WTC11 (cell line): ENCODE measurements at regions not wholly inside any gene's neighbourhood (a gene's known extent, or its start where the extent isn't known, plus 50 kb on each side); places are given as distances from the start of the nearest gene placed in this dataset.

Experiments used
- ATAC-seq: fragments of 200-7000 bp; cut with Tn5 transposase; 2 replicates; pipeline ENCODE4 v1.10.0; 2021; ENCODE audit warnings: mild to moderate bottlenecking, moderate library complexity
- CTCF ChIA-PET: fragments of 300-600 bp; sonication (Branson Sonifier 250); formaldehyde crosslinking; loops from one replicate; lab custom pipeline; 2021; ENCODE audit warnings: antibody characterized with exemption; lab: Charles Lee
- POLR2A ChIA-PET: fragments of 350-600 bp; sonication (Branson Sonifier 250); formaldehyde crosslinking; loops from one replicate; lab custom pipeline; 2021; ENCODE audit warnings: antibody characterized with exemption; lab: Charles Lee
- DNase-seq: peaks from one replicate; pipeline ENCODE4 v3.0.0; 2021; ENCODE audit warnings: low spot score
- H3K27ac Mint-ChIP-seq: 2 replicates; pipeline ENCODE4 v1.8.0; 2021; ENCODE audit warnings: mixed read lengths
- H3K27me3 Mint-ChIP-seq: 2 replicates; pipeline ENCODE4 v1.8.0; 2021; ENCODE audit warnings: low read depth, mild to moderate bottlenecking, moderate library complexity, mixed read lengths
- H3K36me3 Mint-ChIP-seq: 2 replicates; pipeline ENCODE4 v1.8.0; 2021; ENCODE audit warnings: mixed read lengths
- H3K4me1 Mint-ChIP-seq: 2 replicates; pipeline ENCODE4 v1.8.0; 2022; ENCODE audit warnings: mixed read lengths
- H3K4me3 Mint-ChIP-seq: 2 replicates; pipeline ENCODE4 v1.8.0; 2021; ENCODE audit warnings: mild to moderate bottlenecking, moderate library complexity, mixed read lengths
- H3K9me3 Mint-ChIP-seq: 2 replicates; pipeline ENCODE4 v1.8.0; 2021; ENCODE audit warnings: mixed read lengths
- ATF6 ChIP-seq: sonication (generic); formaldehyde crosslinking; IDR thresholded peaks from 2 replicates; pipeline ENCODE4 v1.8.1; 2023; ENCODE audit warnings: mild to moderate bottlenecking, missing genetic modification reagents
- EMX1 ChIP-seq: fragments of 250-450 bp; sonication (Bioruptor Pico); IDR thresholded peaks from 2 replicates; pipeline ENCODE4 v1.8.0; 2021; ENCODE audit warnings: mild to moderate bottlenecking
- FOXK1 ChIP-seq: sonication (generic); formaldehyde crosslinking; IDR thresholded peaks from 2 replicates; pipeline ENCODE4 v1.8.0; 2022; ENCODE audit warnings: mild to moderate bottlenecking, moderate library complexity, missing genetic modification reagents
- IRF2 ChIP-seq: sonication (generic); formaldehyde crosslinking; IDR thresholded peaks from 2 replicates; pipeline ENCODE4 v1.8.0; 2022; ENCODE audit warnings: low read depth, missing genetic modification reagents, borderline replicate concordance
- JUN ChIP-seq: sonication (generic); formaldehyde crosslinking; IDR thresholded peaks from 2 replicates; pipeline ENCODE4 v1.8.0; 2023; ENCODE audit warnings: mild to moderate bottlenecking, missing genetic modification reagents
- MAX ChIP-seq: sonication (generic); formaldehyde crosslinking; IDR thresholded peaks from 2 replicates; pipeline ENCODE4 v1.8.0; 2022; ENCODE audit warnings: mild to moderate bottlenecking, missing genetic modification reagents
- MLX ChIP-seq: sonication (generic); formaldehyde crosslinking; IDR thresholded peaks from 2 replicates; pipeline ENCODE4 v1.8.1; 2023; ENCODE audit warnings: mild to moderate bottlenecking, missing genetic modification reagents, moderate library complexity
- MYBL2 ChIP-seq: sonication (generic); formaldehyde crosslinking; IDR thresholded peaks from 2 replicates; pipeline ENCODE4 v1.8.1; 2023; ENCODE audit warnings: mild to moderate bottlenecking, moderate library complexity, missing genetic modification reagents
- NFE2L1 ChIP-seq: sonication (generic); formaldehyde crosslinking; IDR thresholded peaks from 2 replicates; pipeline ENCODE4 v1.8.1; 2023; ENCODE audit warnings: missing genetic modification reagents
- OVOL2 ChIP-seq: fragments of 250-450 bp; sonication (Bioruptor Pico); IDR thresholded peaks from 2 replicates; pipeline ENCODE4 v1.9.0; 2021; ENCODE audit warnings: mild to moderate bottlenecking, borderline replicate concordance
- RELA ChIP-seq: sonication (generic); formaldehyde crosslinking; IDR thresholded peaks from 2 replicates; pipeline ENCODE4 v1.8.1; 2022; ENCODE audit warnings: missing genetic modification reagents, mild to moderate bottlenecking, borderline replicate concordance
- SOX15 ChIP-seq: fragments of 250-450 bp; sonication (Bioruptor Pico); IDR thresholded peaks from 2 replicates; pipeline ENCODE4 v1.9.0; 2021; ENCODE audit warnings: mild to moderate bottlenecking
- SP1 ChIP-seq: sonication (generic); formaldehyde crosslinking; conservative IDR thresholded peaks from 2 replicates; pipeline ENCODE4 v1.8.1; 2022; ENCODE audit warnings: missing genetic modification reagents
- TEAD1 ChIP-seq: sonication (generic); formaldehyde crosslinking; IDR thresholded peaks from 2 replicates; pipeline ENCODE4 v1.8.0; 2022; ENCODE audit warnings: mild to moderate bottlenecking, missing genetic modification reagents
- USF1 ChIP-seq: sonication (generic); formaldehyde crosslinking; IDR thresholded peaks from 2 replicates; pipeline ENCODE4 v1.8.0; 2022; ENCODE audit warnings: mild to moderate bottlenecking, missing genetic modification reagents
- USF2 ChIP-seq: sonication (generic); formaldehyde crosslinking; IDR thresholded peaks from 2 replicates; pipeline ENCODE4 v1.8.1; 2023; ENCODE audit warnings: mild to moderate bottlenecking, missing genetic modification reagents, moderate library complexity
- ZBTB43 ChIP-seq: sonication (generic); formaldehyde crosslinking; IDR thresholded peaks from 2 replicates; pipeline ENCODE4 v1.8.1; 2023; ENCODE audit warnings: mild to moderate bottlenecking, missing genetic modification reagents
- ZMAT4 ChIP-seq: fragments of 250-450 bp; sonication (Bioruptor Pico); IDR thresholded peaks from 2 replicates; pipeline ENCODE4 v1.9.0; 2021; ENCODE audit warnings: mild to moderate bottlenecking
- ZNF263 ChIP-seq: sonication (generic); formaldehyde crosslinking; IDR thresholded peaks from 2 replicates; pipeline ENCODE4 v1.8.1; 2022; ENCODE audit warnings: low read depth, mild to moderate bottlenecking, moderate library complexity, missing genetic modification reagents
- ZNF416 ChIP-seq: fragments of 250-450 bp; sonication (Bioruptor Pico); IDR thresholded peaks from 2 replicates; pipeline ENCODE4 v1.9.0; 2021; ENCODE audit warnings: mild to moderate bottlenecking, inconsistent platforms
- ZNF425 ChIP-seq: fragments of 250-450 bp; sonication (Bioruptor Pico); conservative IDR thresholded peaks from 2 replicates; pipeline ENCODE4 v1.9.0; 2021; ENCODE audit warnings: mild to moderate bottlenecking
- ZNF671 ChIP-seq: fragments of 250-450 bp; sonication (Bioruptor Pico); IDR thresholded peaks from 2 replicates; pipeline ENCODE4 v1.8.0; 2021; ENCODE audit warnings: mild to moderate bottlenecking

- Mint-ChIP-seq H3K36me3 (no peaks in the 10 kb centered on the region), H3K9me3 (no peaks in the 10 kb centered on the region), H3K4me1 (no peaks in the 10 kb centered on the region), H3K27me3 (no peaks in the 10 kb centered on the region), H3K4me3 (no peak overlapping the region), H3K27ac (no peak overlapping the region)
- TF ChIP-seq FOXK1 = no peak
- no peak for TF ChIP-seq ZNF263 (CRISPR knock-in tag)
- no peak for TF ChIP-seq ZMAT4 (CRISPR knock-in tag)
- no peak for TF ChIP-seq ZBTB43 (CRISPR knock-in tag)
- TF ChIP-seq ZNF425 = no peak
- TF ChIP-seq SP1 (CRISPR knock-in tag) = no peak
- TF ChIP-seq MAX (CRISPR knock-in tag) = no peak
- TF ChIP-seq JUN (CRISPR knock-in tag) = no peak
- no peak for TF ChIP-seq TEAD1
- no peak for TF ChIP-seq IRF2
- CTCF ChIA-PET = no interaction called here
- POLR2A ChIA-PET = no interaction called here
- DNase-seq (no peak), ATAC-seq (no peak)
Observed at GRCh38 chr9:101860920-101861319, 122.5 kb upstream of the GRIN3A start.

- CTCF ChIA-PET = no interaction called here
- H3K36me3 Mint-ChIP-seq = no peaks in the 10 kb centered on the region
Observed at GRCh38 chr9:101859620-101860019, 121.2 kb upstream of the GRIN3A start.

More at GRCh38 chr9:101859620-101860019, 121.2 kb upstream of the GRIN3A start:
- POLR2A ChIA-PET = no interaction called here
- TF ChIP-seq NFE2L1 (CRISPR knock-in tag) = no peak
- TF ChIP-seq USF1 = no peak
- TF ChIP-seq ZNF671 = no peak
- TF ChIP-seq ZNF416 (CRISPR knock-in tag) = no peak
- no peak for TF ChIP-seq OVOL2
- TF ChIP-seq USF2 (CRISPR knock-in tag) = no peak
- TF ChIP-seq RELA = no peak
- TF ChIP-seq ATF6 (CRISPR knock-in tag) = no peak
- TF ChIP-seq MYBL2 (CRISPR knock-in tag) = no peak
- no peak for TF ChIP-seq SOX15 (CRISPR knock-in tag)
- TF ChIP-seq JUN (CRISPR knock-in tag) = no peak
- TF ChIP-seq MLX (CRISPR knock-in tag) = no peak
- TF ChIP-seq EMX1 (CRISPR knock-in tag) = no peak
- TF ChIP-seq TEAD1 = no peak
- no peaks in the 10 kb centered on the region for H3K27me3 Mint-ChIP-seq
- ATAC-seq (no peak), DNase-seq (no peak)
- H3K4me1 Mint-ChIP-seq = no peaks in the 10 kb centered on the region
- no peaks in the 10 kb centered on the region for H3K9me3 Mint-ChIP-seq
- no peak overlapping the region for H3K4me3 Mint-ChIP-seq
- H3K27ac Mint-ChIP-seq = no peak overlapping the region
